ENCODE measurements at regions not wholly inside any gene's neighbourhood (a gene's known extent, or its start where the extent isn't known, plus 50 kb on each side); places are given as distances from the start of the nearest gene placed in this dataset.

DNA sequence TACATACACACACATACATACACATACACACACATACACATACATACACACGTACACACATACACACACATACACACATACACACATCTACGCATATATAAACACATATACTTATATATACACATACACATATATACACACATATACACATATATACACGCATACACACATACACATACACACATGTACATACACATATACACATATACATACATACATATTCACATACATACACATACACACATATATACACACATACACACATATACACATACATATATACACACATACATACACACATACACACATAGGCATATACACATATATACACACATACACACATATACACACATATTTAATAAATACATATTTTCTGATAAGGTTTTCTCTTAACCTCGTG, 324.0 kb downstream of the RPS6KC1 start:
- peaks cover 5% of the 10 kb centered on the region for H3K27me3 Mint-ChIP-seq
- H3K9me3 ChIP-seq (ENCODE audit: control insufficient read depth in 1 of 2, insufficient read depth in 1 of 2, low read length in 2 of 2): no peaks in the 10 kb centered on the region
- no peak overlapping the region for H3K4me3 ChIP-seq (ENCODE audit: low read length)
- DNase-seq (no peak), ATAC-seq (ENCODE audit: poor library complexity) (no peak)
- ChIA-PET POLR2A (no interaction called here), CTCF (no interaction called here)
- no peaks in the 10 kb centered on the region for H3K4me1 ChIP-seq (ENCODE audit: insufficient read depth, low read length)
- no peak overlapping the region for H3K27ac Mint-ChIP-seq
- H3K36me3 ChIP-seq (ENCODE audit: insufficient read depth, low read length): no peaks in the 10 kb centered on the region
- intact Hi-C loops (cut with DNase I, micrococcal nuclease): loop anchor here (1.0 to 5.0 kb wide), 4 partner anchors 295 to 954 kb away; no protein-coding TSS in a partner anchor
- H3K27me3 ChIP-seq (ENCODE audit: control insufficient read depth in 1 of 2, insufficient read depth in 2 of 2, low read length in 2 of 2): no peaks in the 10 kb centered on the region
- H3K36me3 Mint-ChIP-seq (ENCODE audit: low read depth): no peaks in the 10 kb centered on the region
- TF ChIP-seq, protein P1, sequence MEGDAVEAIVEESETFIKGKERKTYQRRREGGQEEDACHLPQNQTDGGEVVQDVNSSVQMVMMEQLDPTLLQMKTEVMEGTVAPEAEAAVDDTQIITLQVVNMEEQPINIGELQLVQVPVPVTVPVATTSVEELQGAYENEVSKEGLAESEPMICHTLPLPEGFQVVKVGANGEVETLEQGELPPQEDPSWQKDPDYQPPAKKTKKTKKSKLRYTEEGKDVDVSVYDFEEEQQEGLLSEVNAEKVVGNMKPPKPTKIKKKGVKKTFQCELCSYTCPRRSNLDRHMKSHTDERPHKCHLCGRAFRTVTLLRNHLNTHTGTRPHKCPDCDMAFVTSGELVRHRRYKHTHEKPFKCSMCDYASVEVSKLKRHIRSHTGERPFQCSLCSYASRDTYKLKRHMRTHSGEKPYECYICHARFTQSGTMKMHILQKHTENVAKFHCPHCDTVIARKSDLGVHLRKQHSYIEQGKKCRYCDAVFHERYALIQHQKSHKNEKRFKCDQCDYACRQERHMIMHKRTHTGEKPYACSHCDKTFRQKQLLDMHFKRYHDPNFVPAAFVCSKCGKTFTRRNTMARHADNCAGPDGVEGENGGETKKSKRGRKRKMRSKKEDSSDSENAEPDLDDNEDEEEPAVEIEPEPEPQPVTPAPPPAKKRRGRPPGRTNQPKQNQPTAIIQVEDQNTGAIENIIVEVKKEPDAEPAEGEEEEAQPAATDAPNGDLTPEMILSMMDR (IDR thresholded peaks at IDR 0.05): no peak
- H3K9me3 Mint-ChIP-seq: no peaks in the 10 kb centered on the region
- H3K4me1 Mint-ChIP-seq (ENCODE audit: low read depth): no peaks in the 10 kb centered on the region
- H3K27ac ChIP-seq (ENCODE audit: low read depth in 1 of 2, low read length in 2 of 2): no peak overlapping the region
- H3K4me3 Mint-ChIP-seq: no peak overlapping the region

DNA sequence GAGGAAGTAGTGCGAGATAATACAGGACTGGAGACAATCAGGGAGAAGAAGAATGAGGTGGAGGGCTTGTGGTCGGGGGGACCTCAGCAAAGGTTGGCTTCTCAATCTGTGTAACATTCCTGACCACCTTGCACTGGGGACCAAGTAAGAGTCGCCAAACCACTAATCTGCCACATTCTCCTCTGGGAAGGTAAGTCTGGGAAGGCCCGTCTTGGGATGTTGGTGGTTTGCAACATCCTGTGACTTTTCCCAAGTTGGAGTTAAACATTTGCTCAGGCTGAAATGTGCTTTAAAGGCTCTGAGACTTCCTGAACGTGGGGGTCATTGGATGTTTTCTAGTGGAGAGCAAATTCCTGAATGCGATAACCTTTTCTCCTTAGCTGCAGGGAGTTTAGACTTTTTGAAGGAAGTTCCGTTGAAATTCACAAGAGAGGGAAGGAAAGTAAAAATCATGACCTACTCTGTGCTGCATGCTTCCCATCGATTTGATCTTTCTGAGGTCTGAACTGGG, 325.9 kb downstream of the RPS6KC1 start:
- Mint-ChIP-seq H3K9me3 (no peaks in the 10 kb centered on the region), H3K27ac (no peak overlapping the region), H3K36me3 (ENCODE audit: low read depth) (no peaks in the 10 kb centered on the region), H3K4me1 (ENCODE audit: low read depth) (no peaks in the 10 kb centered on the region), H3K4me3 (no peak overlapping the region), H3K27me3 (peaks cover 7% of the 10 kb centered on the region)
- Histone ChIP-seq H3K9me3 (ENCODE audit: control insufficient read depth in 1 of 2, insufficient read depth in 1 of 2, low read length in 2 of 2) (peaks cover 0 to 6% of the 10 kb centered on the region in 2 experiments), H3K36me3 (ENCODE audit: insufficient read depth, low read length) (no peaks in the 10 kb centered on the region), H3K4me3 (ENCODE audit: low read length) (no peak overlapping the region), H3K27me3 (ENCODE audit: control insufficient read depth in 1 of 2, insufficient read depth in 2 of 2, low read length in 2 of 2) (no peaks in the 10 kb centered on the region), H3K27ac (ENCODE audit: low read depth in 1 of 2, low read length in 2 of 2) (no peak overlapping the region), H3K4me1 (ENCODE audit: insufficient read depth, low read length) (no peaks in the 10 kb centered on the region)
- ATAC-seq (ENCODE audit: poor library complexity) (no peak), DNase-seq (no peak)
- ChIA-PET POLR2A (no interaction called here), CTCF (no interaction called here)
- intact Hi-C loops (cut with DNase I, micrococcal nuclease): loop anchor here in 1 of 2 experiments (5.0 kb wide), 1 partner anchor 950 kb away; no protein-coding TSS in a partner anchor
- TF ChIP-seq, protein P1 (IDR thresholded peaks at IDR 0.05): no peak

DNA sequence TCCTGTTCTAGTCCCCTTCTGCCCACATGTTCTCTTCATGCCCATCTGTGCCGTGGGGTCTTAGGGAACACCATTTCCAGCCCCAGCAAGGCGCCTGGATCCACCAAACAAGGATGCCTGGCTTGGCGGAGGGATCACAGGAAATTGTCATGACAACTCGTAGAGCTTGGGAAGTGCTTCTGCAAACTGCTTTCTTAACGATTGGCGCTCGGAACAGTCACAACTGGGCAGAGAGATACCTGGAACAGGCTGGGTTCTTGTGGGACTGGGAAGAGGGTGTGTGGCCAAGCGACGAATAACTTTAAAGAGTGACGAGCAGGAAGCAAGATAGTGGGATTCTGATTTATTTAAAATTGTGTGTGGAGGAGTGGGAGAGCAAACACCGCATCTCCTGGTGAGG, 329.8 kb downstream of the RPS6KC1 start:
- no peak for DNase-seq
- intact Hi-C loops (cut with DNase I, micrococcal nuclease): no loop called here
- Histone ChIP-seq H3K27ac (ENCODE audit: low read depth in 1 of 2, low read length in 2 of 2) (no peak overlapping the region), H3K4me3 (ENCODE audit: low read length) (no peak overlapping the region), H3K4me1 (ENCODE audit: insufficient read depth, low read length) (no peaks in the 10 kb centered on the region), H3K36me3 (ENCODE audit: insufficient read depth, low read length) (no peaks in the 10 kb centered on the region), H3K27me3 (ENCODE audit: control insufficient read depth in 1 of 2, insufficient read depth in 2 of 2, low read length in 2 of 2) (no peaks in the 10 kb centered on the region), H3K9me3 (ENCODE audit: control insufficient read depth in 1 of 2, insufficient read depth in 1 of 2, low read length in 2 of 2) (peaks cover 6 to 16% of the 10 kb centered on the region in 2 experiments)
- H3K27ac Mint-ChIP-seq: no peak overlapping the region
- ChIA-PET POLR2A (no interaction called here), CTCF (no interaction called here)
- H3K4me3 Mint-ChIP-seq: no peak overlapping the region
- TF ChIP-seq, protein P1 (IDR thresholded peaks at IDR 0.05): no peak
- peaks cover 7% of the 10 kb centered on the region for H3K27me3 Mint-ChIP-seq
- ATAC-seq (ENCODE audit: poor library complexity): no peak
- no peaks in the 10 kb centered on the region for H3K9me3 Mint-ChIP-seq
- no peaks in the 10 kb centered on the region for H3K4me1 Mint-ChIP-seq (ENCODE audit: low read depth)
- H3K36me3 Mint-ChIP-seq (ENCODE audit: low read depth): no peaks in the 10 kb centered on the region

Data from CD4-positive, alpha-beta T cell (primary cell).